Activated CD8-positive, alpha-beta memory T cell treated with anti-CD3 and anti-CD28 coated beads for 36 hours (primary cell): ENCODE measurements at regions not wholly inside any gene's neighbourhood (a gene's known extent, or its start where the extent isn't known, plus 50 kb on each side); places are given as distances from the start of the nearest gene placed in this dataset.
"Not testable (repeated sequence)": the region's sequence is repeated elsewhere in the genome, so short reads cannot be mapped to it uniquely, and the experiment has no call there.

Experiments used
- CTCF ChIA-PET: fragments of 350-600 bp; sonication (Branson Sonifier 250); formaldehyde crosslinking; loops from one replicate; lab custom pipeline; 2021; ENCODE audit warnings: antibody characterized with exemption; lab: Charles Lee
- POLR2A ChIA-PET: fragments of 350-600 bp; sonication (Branson Sonifier 250); formaldehyde crosslinking; loops from one replicate; lab custom pipeline; 2021; ENCODE audit warnings: antibody characterized with exemption; lab: Charles Lee

DNA sequence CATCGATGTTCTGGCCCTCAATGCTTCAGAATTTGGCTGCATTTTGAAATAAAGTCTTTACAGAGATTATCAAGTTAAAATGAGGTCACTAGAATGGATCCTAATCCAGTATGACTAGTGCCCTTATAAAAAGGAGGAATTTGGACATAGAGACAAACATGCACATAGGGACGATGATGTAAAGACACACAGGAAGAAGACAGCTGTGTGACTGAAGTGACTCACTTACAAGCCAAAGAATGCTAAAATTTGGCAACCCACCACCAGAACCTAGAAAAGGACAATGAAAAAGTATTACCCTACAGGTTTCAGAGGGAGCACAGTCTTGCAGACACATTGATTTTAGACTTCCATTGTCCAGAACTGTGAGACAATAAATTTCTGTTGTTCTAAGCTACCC is 322.8 kb upstream of the GJE1 start:
- CTCF ChIA-PET, result no interaction called here
- POLR2A ChIA-PET, result no interaction called here

GRCh38 chr6:141808662-141809061 is 324.1 kb upstream of the GJE1 start:
- ChIA-PET POLR2A (no interaction called here), CTCF (no interaction called here)

DNA sequence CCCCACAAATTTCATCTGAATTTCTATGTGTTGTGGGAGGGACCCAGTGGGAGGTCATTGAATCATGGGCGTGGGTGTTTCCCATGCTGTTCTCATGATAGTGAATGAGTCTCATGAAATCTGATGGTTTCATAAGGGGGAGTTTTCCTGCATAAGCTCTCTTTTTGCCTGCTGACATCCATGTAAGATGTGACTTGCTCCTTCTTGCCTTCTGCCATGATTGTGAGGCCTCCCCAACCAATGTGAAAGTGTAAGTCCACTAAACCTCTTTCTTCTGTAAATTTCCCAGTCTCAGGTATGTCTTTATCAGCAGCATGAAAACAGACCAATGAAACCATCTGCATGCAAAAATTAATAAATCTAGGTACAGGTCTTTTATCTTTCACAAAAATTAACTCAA is 331.8 kb upstream of the GJE1 start:
- CTCF ChIA-PET, POLR2A ChIA-PET: not testable (repeated sequence)

GRCh38 chr6:141790921-141791320 is 341.8 kb upstream of the GJE1 start:
- ChIA-PET POLR2A (no interaction called here), CTCF (no interaction called here)

GRCh38 chr6:141788096-141788495 is 344.6 kb upstream of the GJE1 start:
- CTCF ChIA-PET, result no interaction called here
- POLR2A ChIA-PET, result no interaction called here

- ChIA-PET CTCF (no interaction called here), POLR2A (no interaction called here)
These were observed 349.1 kb upstream of the GJE1 start for GRCh38 chr6:141783585-141783984.

DNA sequence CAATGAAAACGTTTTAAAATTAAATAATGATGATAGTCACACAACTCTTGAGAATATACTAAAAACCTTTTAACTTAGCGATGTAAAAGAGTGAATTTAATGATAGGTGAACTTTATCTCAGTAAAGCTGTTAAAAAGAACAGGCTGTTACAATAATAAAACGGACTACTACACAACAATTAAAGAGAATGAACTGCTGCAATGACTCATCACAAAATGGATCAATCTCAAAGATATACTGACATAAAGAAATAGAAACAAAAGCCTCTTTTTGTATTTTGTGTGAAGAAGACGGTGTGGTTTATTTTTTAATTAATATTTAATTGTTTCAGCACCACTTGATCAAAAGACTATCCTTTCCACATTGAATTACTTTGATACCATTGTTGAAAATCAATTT is 352.4 kb upstream of the GJE1 start:
- POLR2A ChIA-PET, result no interaction called here
- CTCF ChIA-PET, result no interaction called here

- ChIA-PET CTCF (no interaction called here), POLR2A (no interaction called here)
These were observed 368.3 kb upstream of the GJE1 start for GRCh38 chr6:141764388-141764787.

- ChIA-PET POLR2A (interaction anchor here (0.7 kb wide), 1 partner anchor 24 kb away, joined by 3 read pairs; no protein-coding TSS in a partner anchor), CTCF (no interaction called here)
These were observed 374.3 kb upstream of the GJE1 start for GRCh38 chr6:141758430-141758829.

DNA sequence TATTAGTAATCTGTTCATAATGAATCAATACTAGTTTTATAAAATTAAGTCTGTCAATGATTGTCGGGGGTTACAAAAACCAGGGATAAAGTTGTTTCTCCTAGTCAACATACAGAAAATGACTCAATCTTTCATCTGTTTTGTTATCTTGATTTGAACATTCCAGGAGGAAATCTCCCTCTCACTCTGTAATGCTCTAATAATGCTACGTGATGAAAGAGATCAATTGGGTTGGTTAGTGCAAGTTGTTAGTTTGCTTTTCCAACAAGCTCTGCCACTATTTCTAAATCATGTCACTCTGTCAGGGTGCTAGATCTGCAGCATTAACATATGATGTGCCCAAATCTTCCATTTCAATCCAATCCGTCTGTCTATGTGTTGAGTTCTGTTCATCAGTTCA is 379.5 kb upstream of the GJE1 start:
- POLR2A ChIA-PET, result no interaction called here
- CTCF ChIA-PET, result no interaction called here

DNA sequence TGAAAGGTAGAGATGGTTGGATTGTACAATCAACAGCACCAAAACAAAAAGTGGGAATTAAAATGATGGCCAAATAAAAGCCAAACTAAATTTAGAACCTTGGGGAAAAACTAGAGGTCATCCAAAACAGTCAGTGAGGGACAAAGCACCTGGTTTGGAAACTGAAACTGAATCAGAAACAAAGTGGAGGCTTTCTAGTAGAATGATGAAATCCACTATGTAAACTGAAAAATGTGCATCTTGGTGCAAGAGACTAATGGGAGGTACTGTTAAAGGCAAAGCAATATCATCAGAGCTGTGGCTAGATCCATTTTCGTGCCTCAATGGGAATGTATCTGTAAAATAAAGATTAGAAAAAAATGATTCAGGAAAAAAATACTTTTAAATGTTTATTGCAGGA is 380.0 kb upstream of the GJE1 start:
- ChIA-PET CTCF (no interaction called here), POLR2A (no interaction called here)

GRCh38 chr6:141746324-141746723 is 386.4 kb upstream of the GJE1 start:
- CTCF ChIA-PET, result not testable (repeated sequence)

GRCh38 chr6:141744971-141745370 is 387.8 kb upstream of the GJE1 start:
- POLR2A ChIA-PET, result no interaction called here

More at GRCh38 chr6:141746324-141746723, 386.4 kb upstream of the GJE1 start:
- POLR2A ChIA-PET, result not testable (repeated sequence)

DNA sequence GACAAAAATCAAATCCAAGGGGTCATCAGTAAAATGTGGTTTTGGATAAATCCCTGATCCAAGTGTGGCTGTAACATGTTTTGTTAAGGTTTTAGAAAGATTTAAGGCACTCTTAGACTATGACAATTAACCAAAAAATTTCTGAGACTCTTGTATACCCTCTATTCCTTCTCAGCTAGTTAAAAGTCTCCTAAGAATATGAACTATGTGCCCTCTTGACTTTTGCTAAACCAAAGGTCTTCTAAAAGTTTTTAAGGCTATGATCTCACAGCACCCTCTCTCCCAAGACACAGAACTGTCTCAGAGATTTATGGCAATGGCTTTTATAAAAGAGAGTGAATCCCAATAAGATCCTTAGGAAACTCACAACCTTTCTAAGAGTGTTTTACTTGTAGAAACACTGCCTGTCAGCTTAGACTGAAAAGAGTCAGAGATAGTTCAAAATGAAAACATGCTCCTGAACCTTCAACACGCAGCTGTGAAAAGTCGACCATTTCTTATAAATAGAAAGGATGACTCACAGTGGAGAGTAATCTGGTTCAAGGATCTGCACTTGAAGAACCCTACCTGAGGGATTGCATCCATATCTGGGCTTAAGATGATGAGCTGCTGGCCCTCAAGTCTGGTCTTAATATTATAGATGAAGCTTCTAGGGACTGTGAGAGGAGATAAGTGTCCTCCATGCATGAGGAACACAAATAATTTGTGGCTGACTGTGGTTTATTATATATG is 388.4 kb upstream of the GJE1 start:
- ChIA-PET POLR2A (no interaction called here), CTCF (no interaction called here)

More at GRCh38 chr6:141744971-141745370, 387.8 kb upstream of the GJE1 start:
- CTCF ChIA-PET, result no interaction called here

GRCh38 chr6:141736104-141736503 is 396.6 kb upstream of the GJE1 start:
- ChIA-PET CTCF (no interaction called here), POLR2A (no interaction called here)

DNA sequence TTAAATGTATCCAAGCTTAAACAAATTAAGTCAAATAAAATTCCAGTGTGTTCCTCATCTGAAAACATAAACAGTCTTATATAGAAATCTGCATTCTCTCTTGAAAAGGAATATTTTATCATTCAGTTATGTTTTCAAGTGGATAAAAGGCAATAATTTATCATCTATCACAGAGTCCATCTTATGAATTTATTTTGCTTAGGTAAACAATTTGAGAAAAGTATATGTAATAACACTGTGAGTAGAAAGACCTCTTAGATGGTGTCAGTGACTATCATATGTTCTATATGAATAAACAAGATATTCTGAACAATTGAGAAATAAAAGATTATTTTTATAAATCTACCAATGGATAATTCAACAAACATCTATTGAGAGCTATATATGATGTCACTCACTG is 397.6 kb upstream of the GJE1 start:
- ChIA-PET CTCF (no interaction called here), POLR2A (no interaction called here)

- ChIA-PET POLR2A (no interaction called here), CTCF (no interaction called here)
These were observed 398.5 kb upstream of the GJE1 start for GRCh38 chr6:141734071-141734840.

GRCh38 chr6:141729146-141729545 is 403.6 kb upstream of the GJE1 start:
- ChIA-PET CTCF (no interaction called here), POLR2A (no interaction called here)

- CTCF ChIA-PET, result no interaction called here
- POLR2A ChIA-PET, result no interaction called here
These were observed 404.4 kb upstream of the GJE1 start for GRCh38 chr6:141728330-141728729.

DNA sequence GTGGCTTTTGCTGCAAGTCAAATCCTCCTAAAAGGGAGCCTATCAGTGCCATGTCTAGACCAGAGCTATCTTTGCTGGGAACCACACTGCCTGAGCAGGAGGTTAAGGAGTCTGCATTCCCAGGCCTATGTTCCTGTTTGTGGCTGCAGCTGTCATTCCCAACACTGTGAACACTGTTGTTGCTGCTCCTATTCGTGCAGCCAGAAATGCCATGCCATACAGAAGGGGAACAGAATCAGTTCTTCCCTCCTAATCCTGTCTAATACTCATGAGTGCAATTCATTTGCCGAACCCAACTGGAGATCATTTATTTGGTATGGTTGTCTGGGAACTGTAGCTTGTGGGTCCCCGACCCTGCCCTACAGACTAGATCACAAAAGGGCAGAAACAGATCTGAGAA is 406.5 kb upstream of the GJE1 start:
- ChIA-PET CTCF (no interaction called here), POLR2A (no interaction called here)

GRCh38 chr6:141724731-141725130 is 408.0 kb upstream of the GJE1 start:
- CTCF ChIA-PET, result no interaction called here
- POLR2A ChIA-PET, result no interaction called here
